K562 (cell line): ENCODE measurements at regions not wholly inside any gene's neighbourhood (a gene's known extent, or its start where the extent isn't known, plus 50 kb on each side); places are given as distances from the start of the nearest gene placed in this dataset.

Source experiments
- ARID1B ChIP-seq: fragments of 450-650 bp; IDR thresholded peaks from 2 replicates; pipeline ENCODE4 v1.6.1; 2016; ENCODE audit warnings: antibody characterized with exemption, mild to moderate bottlenecking, inconsistent platforms
- CBX2 ChIP-seq: fragments of 200-600 bp; sonication (generic); IDR thresholded peaks from one replicate; pipeline ENCODE4 v1.6.1; 2012; ENCODE audit warnings: mild to moderate bottlenecking, low read length, inconsistent platforms; ENCODE audit not compliant: insufficient read depth, poor library complexity, severe bottlenecking
- CCAR2 ChIP-seq: fragments of 200-400 bp; formaldehyde crosslinking; IDR thresholded peaks from 2 replicates; pipeline ENCODE4 v1.6.1; 2017; ENCODE audit warnings: mild to moderate bottlenecking, low read depth, low read length
- HMGXB4 ChIP-seq: sonication (generic); formaldehyde crosslinking; IDR thresholded peaks from 2 replicates; pipeline ENCODE4 v1.8.1; 2023; ENCODE audit warnings: mild to moderate bottlenecking, missing genetic modification reagents
- IFI16 ChIP-seq: fragments of 250-450 bp; sonication (Bioruptor Pico); IDR thresholded peaks from 2 replicates; pipeline ENCODE4 v2.1.2; 2022; ENCODE audit warnings: mild to moderate bottlenecking, inconsistent platforms
- KDM2B ChIP-seq: fragments of 250-450 bp; sonication (Bioruptor Pico); IDR thresholded peaks from 2 replicates; pipeline ENCODE4 v1.8.0; 2021; ENCODE audit warnings: mild to moderate bottlenecking, moderate library complexity
- RBM25 ChIP-seq: fragments of 200-400 bp; formaldehyde crosslinking; IDR thresholded peaks from 2 replicates; pipeline ENCODE4 v1.6.1; 2018; ENCODE audit warnings: low read length, low read depth, moderate library complexity; ENCODE audit not compliant: severe bottlenecking
- REST ChIP-seq, 2 experiments: fragments of 450-650 bp; formaldehyde crosslinking in 1 of 2; IDR thresholded peaks; 2 replicates each; pipeline versions ENCODE4 v1.4.0 to v1.6.1; 2014 to 2020; ENCODE audit warnings: mild to moderate bottlenecking in 2 of 2, borderline replicate concordance in 1 of 2, low read depth in 1 of 2
- SMAD2 ChIP-seq: fragments of 150-350 bp; IDR thresholded peaks from 2 replicates; pipeline ENCODE4 v1.6.1; 2014; ENCODE audit warnings: low read depth, mild to moderate bottlenecking, low read length
- SMC3 ChIP-seq: conservative IDR thresholded peaks from 2 replicates; pipeline ENCODE4 v1.6.1; 2011; ENCODE audit warnings: low read depth, low read length, improper control_type of control experiment; ENCODE audit not compliant: insufficient read depth
- TF ChIP-seq, protein P1 (sequence below): fragments of 450-650 bp; formaldehyde crosslinking; IDR thresholded peaks from 2 replicates; pipeline ENCODE4 v1.4.0; 2020; ENCODE audit warnings: mild to moderate bottlenecking, moderate library complexity
- TF ChIP-seq, protein P2 (sequence below): IDR thresholded peaks from 2 replicates; pipeline ENCODE4 v1.6.1; 2011; ENCODE audit warnings: borderline replicate concordance, low read depth, mild to moderate bottlenecking, moderate library complexity, low read length; ENCODE audit not compliant: insufficient read depth, poor library complexity, severe bottlenecking
- TF ChIP-seq, protein P3 (sequence below): sonication (generic); formaldehyde crosslinking; IDR thresholded peaks from 2 replicates; pipeline ENCODE4 v1.9.0; 2022; ENCODE audit warnings: mild to moderate bottlenecking, missing genetic modification reagents

DNA sequence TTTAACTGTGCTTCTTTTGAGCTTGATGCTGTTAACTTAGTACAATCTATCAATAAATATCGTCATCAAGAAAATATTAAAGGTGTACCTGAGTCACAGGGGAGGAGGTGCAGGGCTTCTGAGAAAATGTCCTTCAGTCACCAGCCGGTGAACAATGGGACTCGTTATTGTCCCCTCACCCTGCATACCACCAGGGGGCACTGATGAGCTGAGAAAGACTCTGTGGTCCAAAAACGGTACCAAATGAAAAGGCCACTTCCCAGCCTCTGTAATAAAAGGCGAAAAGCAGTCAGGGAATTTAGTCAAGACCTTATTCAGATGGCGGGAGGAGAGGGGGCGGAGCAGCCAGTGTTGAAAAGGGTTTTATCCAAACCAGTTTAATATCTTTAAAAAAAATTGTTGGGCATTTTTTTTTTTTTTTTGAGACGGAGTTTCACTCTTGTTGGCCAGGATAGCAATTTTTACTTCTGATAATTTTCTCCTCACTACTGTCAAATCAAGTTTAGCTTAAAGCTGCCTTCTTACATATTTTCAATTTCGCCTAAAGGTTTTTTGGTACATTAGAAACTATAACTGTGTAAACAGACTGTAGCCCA is 271.9 kb upstream of the ADAMTS16 start (continued):
- TF ChIP-seq REST (IDR thresholded peaks at IDR 0.05; ENCODE audit: borderline replicate concordance) (peak; percentile 40; the same call in 1 of the 2 replicates), REST (CRISPR knock-in tag; IDR thresholded peaks at IDR 0.05; ENCODE audit: low read depth) (no peak), ARID1B (no peak), KDM2B (CRISPR knock-in tag) (no peak), IFI16 (CRISPR knock-in tag) (no peak), RBM25 (no peak), SMC3 (peak; percentile 67), CBX2 (no peak), HMGXB4 (CRISPR knock-in tag) (no peak), SMAD2 (no peak), CCAR2 (no peak)
- TF ChIP-seq, protein P1, sequence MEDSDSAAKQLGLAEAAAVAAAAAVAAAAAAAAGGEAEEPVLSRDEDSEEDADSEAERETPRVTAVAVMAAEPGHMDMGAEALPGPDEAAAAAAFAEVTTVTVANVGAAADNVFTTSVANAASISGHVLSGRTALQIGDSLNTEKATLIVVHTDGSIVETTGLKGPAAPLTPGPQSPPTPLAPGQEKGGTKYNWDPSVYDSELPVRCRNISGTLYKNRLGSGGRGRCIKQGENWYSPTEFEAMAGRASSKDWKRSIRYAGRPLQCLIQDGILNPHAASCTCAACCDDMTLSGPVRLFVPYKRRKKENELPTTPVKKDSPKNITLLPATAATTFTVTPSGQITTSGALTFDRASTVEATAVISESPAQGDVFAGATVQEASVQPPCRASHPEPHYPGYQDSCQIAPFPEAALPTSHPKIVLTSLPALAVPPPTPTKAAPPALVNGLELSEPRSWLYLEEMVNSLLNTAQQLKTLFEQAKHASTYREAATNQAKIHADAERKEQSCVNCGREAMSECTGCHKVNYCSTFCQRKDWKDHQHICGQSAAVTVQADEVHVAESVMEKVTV (CRISPR knock-in tag): peak; percentile 27; the same call in 1 of the 2 replicates
- TF ChIP-seq, protein P2, sequence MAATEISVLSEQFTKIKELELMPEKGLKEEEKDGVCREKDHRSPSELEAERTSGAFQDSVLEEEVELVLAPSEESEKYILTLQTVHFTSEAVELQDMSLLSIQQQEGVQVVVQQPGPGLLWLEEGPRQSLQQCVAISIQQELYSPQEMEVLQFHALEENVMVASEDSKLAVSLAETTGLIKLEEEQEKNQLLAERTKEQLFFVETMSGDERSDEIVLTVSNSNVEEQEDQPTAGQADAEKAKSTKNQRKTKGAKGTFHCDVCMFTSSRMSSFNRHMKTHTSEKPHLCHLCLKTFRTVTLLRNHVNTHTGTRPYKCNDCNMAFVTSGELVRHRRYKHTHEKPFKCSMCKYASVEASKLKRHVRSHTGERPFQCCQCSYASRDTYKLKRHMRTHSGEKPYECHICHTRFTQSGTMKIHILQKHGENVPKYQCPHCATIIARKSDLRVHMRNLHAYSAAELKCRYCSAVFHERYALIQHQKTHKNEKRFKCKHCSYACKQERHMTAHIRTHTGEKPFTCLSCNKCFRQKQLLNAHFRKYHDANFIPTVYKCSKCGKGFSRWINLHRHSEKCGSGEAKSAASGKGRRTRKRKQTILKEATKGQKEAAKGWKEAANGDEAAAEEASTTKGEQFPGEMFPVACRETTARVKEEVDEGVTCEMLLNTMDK: peak; percentile 5
- TF ChIP-seq, protein P3, sequence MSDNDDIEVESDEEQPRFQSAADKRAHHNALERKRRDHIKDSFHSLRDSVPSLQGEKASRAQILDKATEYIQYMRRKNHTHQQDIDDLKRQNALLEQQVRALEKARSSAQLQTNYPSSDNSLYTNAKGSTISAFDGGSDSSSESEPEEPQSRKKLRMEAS (CRISPR knock-in tag): no peak
